Neural crest cell (in vitro differentiated cells): ENCODE measurements at regions not wholly inside any gene's neighbourhood (a gene's known extent, or its start where the extent isn't known, plus 50 kb on each side); places are given as distances from the start of the nearest gene placed in this dataset.

Experiments
- DNase-seq: peaks from one replicate; pipeline ENCODE4 v3.0.0; 2021; ENCODE audit warnings: low read depth, mixed read lengths, low spot score
- H3K27ac Mint-ChIP-seq: one replicate; pipeline ENCODE4 v1.8.0; 2021; ENCODE audit warnings: mild to moderate bottlenecking, mixed read lengths; ENCODE audit not compliant: unreplicated experiment
- H3K27me3 Mint-ChIP-seq: 2 replicates; pipeline ENCODE4 v1.8.0; 2021; ENCODE audit warnings: low read depth, mild to moderate bottlenecking, mixed read lengths
- H3K36me3 Mint-ChIP-seq: 2 replicates; pipeline ENCODE4 v1.8.0; 2021; ENCODE audit warnings: low read depth, mild to moderate bottlenecking, mixed read lengths
- H3K4me1 Mint-ChIP-seq: 2 replicates; pipeline ENCODE4 v1.8.0; 2021; ENCODE audit warnings: mixed read lengths
- H3K4me3 Mint-ChIP-seq: one replicate; pipeline ENCODE4 v1.8.0; 2021; ENCODE audit warnings: mild to moderate bottlenecking, mixed read lengths
- H3K9me3 Mint-ChIP-seq: 2 replicates; pipeline ENCODE4 v1.8.0; 2021; ENCODE audit warnings: mixed read lengths
- TF ChIP-seq, protein P1 (sequence below): fragments of 200-600 bp; sonication (generic); conservative IDR thresholded peaks from 2 replicates; pipeline ENCODE4 v1.5.0; 2021; ENCODE audit warnings: antibody characterized with exemption, mild to moderate bottlenecking

DNA sequence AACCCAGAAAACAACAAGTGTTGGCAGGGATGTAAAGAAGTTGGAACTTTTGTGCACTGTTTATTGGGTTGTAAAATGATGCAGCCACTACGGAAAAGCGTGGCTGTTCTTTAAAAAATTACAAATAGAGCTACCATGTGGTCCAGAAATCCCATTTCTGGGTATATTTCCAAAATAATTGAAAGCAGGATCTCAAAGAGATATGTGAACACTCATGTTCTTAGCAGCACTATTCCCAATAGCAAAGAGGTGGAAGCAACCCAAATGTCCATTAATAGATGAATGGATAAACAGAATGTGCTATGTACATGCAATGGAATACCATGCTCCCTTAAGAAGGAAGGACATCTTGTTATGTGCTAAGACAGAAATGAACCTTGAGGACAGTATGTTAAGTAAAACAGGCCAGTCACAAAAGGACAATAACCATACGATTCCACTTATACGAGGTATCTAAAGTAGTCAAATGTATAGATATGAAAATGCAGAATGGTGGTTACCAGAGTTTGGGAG, 249.5 kb downstream of the PHLDA1 start:
- TF ChIP-seq, protein P1, sequence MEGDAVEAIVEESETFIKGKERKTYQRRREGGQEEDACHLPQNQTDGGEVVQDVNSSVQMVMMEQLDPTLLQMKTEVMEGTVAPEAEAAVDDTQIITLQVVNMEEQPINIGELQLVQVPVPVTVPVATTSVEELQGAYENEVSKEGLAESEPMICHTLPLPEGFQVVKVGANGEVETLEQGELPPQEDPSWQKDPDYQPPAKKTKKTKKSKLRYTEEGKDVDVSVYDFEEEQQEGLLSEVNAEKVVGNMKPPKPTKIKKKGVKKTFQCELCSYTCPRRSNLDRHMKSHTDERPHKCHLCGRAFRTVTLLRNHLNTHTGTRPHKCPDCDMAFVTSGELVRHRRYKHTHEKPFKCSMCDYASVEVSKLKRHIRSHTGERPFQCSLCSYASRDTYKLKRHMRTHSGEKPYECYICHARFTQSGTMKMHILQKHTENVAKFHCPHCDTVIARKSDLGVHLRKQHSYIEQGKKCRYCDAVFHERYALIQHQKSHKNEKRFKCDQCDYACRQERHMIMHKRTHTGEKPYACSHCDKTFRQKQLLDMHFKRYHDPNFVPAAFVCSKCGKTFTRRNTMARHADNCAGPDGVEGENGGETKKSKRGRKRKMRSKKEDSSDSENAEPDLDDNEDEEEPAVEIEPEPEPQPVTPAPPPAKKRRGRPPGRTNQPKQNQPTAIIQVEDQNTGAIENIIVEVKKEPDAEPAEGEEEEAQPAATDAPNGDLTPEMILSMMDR: no peak
- peaks cover 2% of the 10 kb centered on the region for H3K36me3 Mint-ChIP-seq
- H3K27ac Mint-ChIP-seq: no peak overlapping the region
- H3K4me1 Mint-ChIP-seq: peaks cover 10% of the 10 kb centered on the region
- no peak overlapping the region for H3K4me3 Mint-ChIP-seq
- no peaks in the 10 kb centered on the region for H3K27me3 Mint-ChIP-seq
- DNase-seq: no peak
- peaks cover 2% of the 10 kb centered on the region for H3K9me3 Mint-ChIP-seq

DNA sequence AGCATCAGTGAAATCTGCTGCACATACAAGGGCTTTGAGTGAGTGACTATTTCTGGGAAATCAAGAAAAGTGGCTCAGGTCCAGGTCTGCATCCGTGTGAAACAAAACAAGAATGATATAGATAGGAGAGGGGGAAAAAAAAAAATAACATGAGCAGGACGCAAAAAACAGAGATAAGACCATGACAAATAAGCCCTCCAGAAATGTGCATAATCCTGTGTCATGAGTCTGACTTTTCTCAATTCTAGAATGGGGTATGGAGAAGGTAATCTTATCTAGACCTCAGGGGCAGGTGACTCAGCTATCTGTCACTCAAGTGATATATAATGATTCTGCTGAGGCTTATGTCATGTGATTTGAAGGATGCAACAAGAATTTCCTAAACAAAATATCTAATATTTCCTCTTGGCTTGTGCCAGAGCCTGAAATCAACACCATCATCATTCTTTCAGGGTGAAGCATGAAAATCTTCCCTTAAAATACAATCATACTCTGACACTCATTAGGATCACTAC, 250.0 kb downstream of the PHLDA1 start:
- Mint-ChIP-seq H3K27me3 (no peaks in the 10 kb centered on the region), H3K9me3 (peaks cover 2% of the 10 kb centered on the region), H3K36me3 (peaks cover 2% of the 10 kb centered on the region), H3K4me3 (no peak overlapping the region), H3K4me1 (peaks cover 11% of the 10 kb centered on the region), H3K27ac (no peak overlapping the region)
- DNase-seq: no peak
- TF ChIP-seq, protein P1: no peak

DNA sequence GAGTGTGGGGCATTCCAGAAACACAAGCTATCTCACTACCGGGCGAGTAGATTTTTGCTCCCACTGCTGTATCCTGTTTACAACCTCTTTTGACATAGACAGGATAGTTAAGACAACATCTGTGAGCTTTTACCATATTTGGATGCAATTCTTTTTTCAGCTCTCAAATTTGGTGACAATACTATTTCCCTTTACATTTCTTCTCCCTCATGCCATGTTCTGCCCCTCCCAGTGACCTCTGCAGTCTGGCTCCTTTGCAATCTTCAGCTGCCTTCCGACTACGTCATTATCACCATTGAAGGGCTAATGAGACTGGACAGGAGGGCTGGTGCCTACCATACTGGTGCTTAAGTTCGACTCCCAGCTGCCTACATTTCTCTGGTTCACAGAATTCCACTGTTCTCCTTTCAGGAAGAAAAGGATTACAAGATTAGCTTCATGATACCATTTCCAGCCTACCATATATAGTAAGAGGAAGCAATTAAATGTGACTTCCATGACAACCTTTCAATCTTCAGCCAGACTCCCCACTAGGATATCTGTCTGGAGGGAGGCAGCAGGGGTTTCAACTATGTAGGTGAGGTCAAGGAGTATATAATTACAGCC, 251.6 kb downstream of the PHLDA1 start:
- Mint-ChIP-seq H3K4me1 (peaks cover 14% of the 10 kb centered on the region), H3K4me3 (no peak overlapping the region), H3K27me3 (no peaks in the 10 kb centered on the region), H3K9me3 (peaks cover 2% of the 10 kb centered on the region), H3K27ac (no peak overlapping the region), H3K36me3 (peaks cover 2% of the 10 kb centered on the region)
- DNase-seq: no peak
- TF ChIP-seq, protein P1: no peak

DNA sequence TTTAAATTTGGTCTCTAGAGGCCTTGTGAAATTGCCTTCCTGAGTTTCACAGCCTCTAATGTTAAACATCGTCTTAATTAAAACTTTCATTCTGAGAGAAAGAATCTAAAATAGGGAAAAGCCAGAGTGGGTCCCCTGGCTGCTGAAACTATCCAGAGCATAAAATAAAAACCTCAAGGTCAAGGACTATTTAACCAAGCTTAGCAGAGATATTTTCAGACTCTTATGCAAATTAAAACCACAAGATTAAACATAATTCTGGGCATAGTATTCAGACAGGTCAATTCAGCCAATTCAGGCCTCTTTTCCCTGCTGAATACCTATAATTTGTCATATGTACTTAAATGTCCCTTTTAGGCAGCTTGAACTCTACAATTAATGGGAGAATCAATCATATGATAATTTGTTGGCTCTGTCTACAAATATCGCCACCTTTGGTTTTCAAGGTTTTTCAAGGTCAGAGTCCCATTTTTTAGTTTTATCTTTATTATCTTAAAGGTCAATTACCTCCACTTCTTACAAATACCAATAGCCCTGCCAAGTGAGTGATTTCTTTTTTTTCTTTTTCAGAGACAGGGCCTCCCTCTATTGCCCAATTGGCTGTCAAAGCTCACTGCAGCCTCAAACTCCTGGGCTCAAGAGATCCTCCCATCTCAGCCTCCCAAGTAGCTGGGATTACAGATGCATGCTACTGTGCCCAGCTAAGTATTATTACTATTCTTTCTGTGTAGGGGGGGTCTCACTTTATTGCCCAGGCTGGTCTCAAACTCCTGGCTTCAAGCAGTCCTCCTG, 257.1 kb downstream of the PHLDA1 start:
- Mint-ChIP-seq H3K4me1 (peaks cover 16% of the 10 kb centered on the region), H3K27me3 (no peaks in the 10 kb centered on the region), H3K9me3 (no peaks in the 10 kb centered on the region), H3K4me3 (no peak overlapping the region), H3K27ac (no peak overlapping the region), H3K36me3 (no peaks in the 10 kb centered on the region)
- DNase-seq: no peak
- TF ChIP-seq, protein P1: no peak

DNA sequence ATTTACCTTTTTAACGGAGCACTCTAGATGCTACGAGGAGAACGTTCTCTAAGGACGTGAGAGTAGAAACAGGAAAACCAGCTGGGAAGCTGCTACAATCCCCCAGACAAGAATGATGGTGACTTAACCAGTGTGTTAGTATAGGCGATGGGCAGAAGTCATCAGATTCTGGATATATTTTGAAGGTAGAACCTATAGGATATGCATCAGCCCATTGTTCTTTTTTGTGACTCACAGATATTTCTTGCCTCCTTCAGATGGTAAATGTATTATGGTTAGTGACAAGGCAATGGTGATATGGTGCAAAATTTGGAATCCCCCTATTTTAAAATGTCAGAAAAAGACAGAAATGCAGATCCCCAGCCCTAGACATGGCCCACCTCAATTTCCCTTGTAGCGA, 258.2 kb downstream of the PHLDA1 start:
- no peak for DNase-seq
- Mint-ChIP-seq H3K36me3 (no peaks in the 10 kb centered on the region), H3K27ac (peak overlapping the region; percentile 7), H3K4me1 (peaks cover 21% of the 10 kb centered on the region), H3K4me3 (no peak overlapping the region), H3K27me3 (no peaks in the 10 kb centered on the region), H3K9me3 (no peaks in the 10 kb centered on the region)
- TF ChIP-seq, protein P1: no peak
